Tibial nerve (tissue), 4 donors: ENCODE measurements at regions not wholly inside any gene's neighbourhood (a gene's known extent, or its start where the extent isn't known, plus 50 kb on each side); places are given as distances from the start of the nearest gene placed in this dataset.
"Not testable (repeated sequence)": the region's sequence is repeated elsewhere in the genome, so short reads cannot be mapped to it uniquely, and the experiment has no call there.

Source experiments
- DNase-seq, 2 donors: peaks; one replicate each; pipeline ENCODE4 v3.0.0-alpha.2; 2019; ENCODE audit warnings: low spot score in 2 of 2
- H3K27ac ChIP-seq, 4 donors: fragments of 200-600 bp; sonication (generic) in 3 of 4; one replicate each; pipeline ENCODE4 v1.5.1; 2017 to 2019; ENCODE audit warnings: mild to moderate bottlenecking in 1 of 4
- H3K27me3 ChIP-seq, 2 donors: fragments of 200-600 bp; sonication (generic) in 1 of 2; one replicate each; pipeline versions ENCODE4 v1.5.1 to v1.6.0; 2017 to 2019
- H3K36me3 ChIP-seq, 3 donors: fragments of 200-600 bp; sonication (generic); one replicate each; pipeline ENCODE4 v1.5.1; 2018 to 2019
- H3K4me1 ChIP-seq, 4 donors: fragments of 200-600 bp; sonication (generic) in 3 of 4; one replicate each; pipeline ENCODE4 v1.5.1; 2017 to 2019
- H3K4me3 ChIP-seq, 4 donors: fragments of 200-600 bp; sonication (generic) in 3 of 4; one replicate each; pipeline ENCODE4 v1.5.1; 2017 to 2019; ENCODE audit warnings: mild to moderate bottlenecking in 1 of 4, moderate library complexity in 1 of 4
- H3K9me3 ChIP-seq, 4 donors: fragments of 200-600 bp; sonication (generic) in 3 of 4; one replicate each; pipeline ENCODE4 v1.5.1; 2017 to 2019
- EP300 ChIP-seq, 2 donors: sonication (generic); formaldehyde crosslinking; IDR thresholded peaks; one replicate each; pipeline ENCODE4 v1.6.1; 2017; ENCODE audit warnings: antibody characterized with exemption in 2 of 2, mild to moderate bottlenecking in 1 of 2
- POLR2A ChIP-seq, 2 donors: fragments of 450-650 bp; IDR thresholded peaks; one replicate each; pipeline ENCODE4 v1.6.1; 2017; ENCODE audit warnings: antibody characterized with exemption in 2 of 2, mild to moderate bottlenecking in 2 of 2, moderate library complexity in 2 of 2
- WGBS, 2 donors: methylation state at CpG; one replicate each; pipeline ENCODE4 v1.1.5; 2018; 5-methylcytosine and 5-hydroxymethylcytosine counted together
- TF ChIP-seq, protein P1 (sequence below), 5 experiments: fragments of 200-600 bp in 3 of 5; fragments of 450-650 bp in 2 of 5; sonication (generic) in 3 of 5; IDR thresholded peaks; one replicate each; pipeline ENCODE4 v1.5.1; 2016 to 2019; ENCODE audit warnings: antibody characterized with exemption in 5 of 5, mild to moderate bottlenecking in 3 of 5, moderate library complexity in 2 of 5

DNA sequence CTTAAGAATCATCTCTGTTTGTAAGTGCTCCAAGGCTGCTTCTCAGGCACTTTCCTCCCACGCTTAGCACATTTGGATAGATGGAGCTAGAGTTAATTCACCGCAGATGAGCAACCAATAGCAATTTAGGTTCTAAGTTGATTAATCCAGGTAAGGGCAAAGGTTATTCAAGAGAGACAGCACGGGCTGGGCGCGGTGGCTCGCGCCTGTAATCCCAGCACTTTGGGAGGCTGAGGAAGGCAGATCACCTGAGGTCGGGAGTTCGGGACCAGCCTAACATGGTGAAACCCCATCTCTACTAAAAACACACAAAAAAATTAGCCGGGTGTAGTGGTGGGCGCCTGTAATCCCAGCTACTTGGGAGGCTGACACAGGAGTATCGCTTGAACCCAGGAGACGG, 54.5 kb upstream of the UNC13C start:
- 93 to 95% methylated on average over 13 of the region's 13 CpGs for WGBS, 2 donors
- H3K4me1 ChIP-seq, H3K27ac ChIP-seq, H3K4me3 ChIP-seq, H3K9me3 ChIP-seq, DNase-seq, H3K36me3 ChIP-seq, H3K27me3 ChIP-seq: not testable (repeated sequence)

DNA sequence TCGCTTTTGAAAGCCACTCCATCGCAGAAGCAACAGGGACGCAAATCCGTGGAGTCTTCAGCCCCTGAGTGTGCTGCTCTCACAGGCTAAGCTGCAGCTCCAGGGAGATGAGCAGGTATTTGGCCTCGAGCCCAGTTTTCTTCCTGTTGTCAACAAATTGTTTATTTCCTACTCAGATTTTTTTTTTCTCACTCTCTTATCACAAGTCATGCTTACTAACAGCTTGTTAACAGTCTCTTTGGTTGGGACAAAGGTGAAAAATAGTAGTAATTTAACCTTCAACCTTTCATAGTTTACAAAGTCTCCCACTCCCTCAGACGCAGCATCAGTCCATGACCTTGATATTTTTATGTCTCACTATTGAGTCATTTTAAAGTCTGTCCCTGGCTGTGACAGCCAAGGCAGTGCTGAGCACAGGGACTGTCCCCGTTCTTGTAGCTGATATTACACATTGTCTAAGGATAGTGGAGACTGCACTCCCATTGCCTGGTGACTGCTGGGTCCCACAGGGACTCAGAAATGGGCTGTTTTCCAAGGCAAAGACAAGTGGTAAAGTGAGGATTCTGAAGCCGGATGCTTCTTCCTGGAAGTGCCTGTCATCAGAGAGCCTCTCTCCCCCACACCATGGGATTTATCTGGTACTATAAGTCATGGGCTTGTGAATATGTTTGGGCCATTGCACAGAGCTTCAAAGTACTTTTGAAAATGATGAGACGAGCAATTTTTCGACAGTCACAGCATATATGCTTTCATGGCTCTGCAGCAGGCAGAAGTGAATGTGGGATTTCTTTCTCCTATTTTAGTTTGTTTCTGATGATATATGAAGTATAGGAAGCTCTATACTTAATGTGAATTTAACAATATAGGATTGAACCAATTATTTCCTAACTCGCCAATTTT, 59.8 kb upstream of the UNC13C start:
- no peaks in the 10 kb centered on the region for H3K9me3 ChIP-seq
- no peak overlapping the region for H3K4me3 ChIP-seq
- no peak for DNase-seq
- H3K36me3 ChIP-seq: no peaks in the 10 kb centered on the region
- WGBS, 2 donors: 49 to 56% methylated on average over 11 of the region's 11 CpGs
- TF ChIP-seq EP300 (IDR thresholded peaks at IDR 0.05) (no peak), POLR2A (IDR thresholded peaks at IDR 0.05) (no peak)
- TF ChIP-seq, protein P1, sequence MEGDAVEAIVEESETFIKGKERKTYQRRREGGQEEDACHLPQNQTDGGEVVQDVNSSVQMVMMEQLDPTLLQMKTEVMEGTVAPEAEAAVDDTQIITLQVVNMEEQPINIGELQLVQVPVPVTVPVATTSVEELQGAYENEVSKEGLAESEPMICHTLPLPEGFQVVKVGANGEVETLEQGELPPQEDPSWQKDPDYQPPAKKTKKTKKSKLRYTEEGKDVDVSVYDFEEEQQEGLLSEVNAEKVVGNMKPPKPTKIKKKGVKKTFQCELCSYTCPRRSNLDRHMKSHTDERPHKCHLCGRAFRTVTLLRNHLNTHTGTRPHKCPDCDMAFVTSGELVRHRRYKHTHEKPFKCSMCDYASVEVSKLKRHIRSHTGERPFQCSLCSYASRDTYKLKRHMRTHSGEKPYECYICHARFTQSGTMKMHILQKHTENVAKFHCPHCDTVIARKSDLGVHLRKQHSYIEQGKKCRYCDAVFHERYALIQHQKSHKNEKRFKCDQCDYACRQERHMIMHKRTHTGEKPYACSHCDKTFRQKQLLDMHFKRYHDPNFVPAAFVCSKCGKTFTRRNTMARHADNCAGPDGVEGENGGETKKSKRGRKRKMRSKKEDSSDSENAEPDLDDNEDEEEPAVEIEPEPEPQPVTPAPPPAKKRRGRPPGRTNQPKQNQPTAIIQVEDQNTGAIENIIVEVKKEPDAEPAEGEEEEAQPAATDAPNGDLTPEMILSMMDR (IDR thresholded peaks at IDR 0.05): no peak
- H3K4me1 ChIP-seq: no peaks in the 10 kb centered on the region
- no peaks in the 10 kb centered on the region for H3K27me3 ChIP-seq
- H3K27ac ChIP-seq: no peak overlapping the region

DNA sequence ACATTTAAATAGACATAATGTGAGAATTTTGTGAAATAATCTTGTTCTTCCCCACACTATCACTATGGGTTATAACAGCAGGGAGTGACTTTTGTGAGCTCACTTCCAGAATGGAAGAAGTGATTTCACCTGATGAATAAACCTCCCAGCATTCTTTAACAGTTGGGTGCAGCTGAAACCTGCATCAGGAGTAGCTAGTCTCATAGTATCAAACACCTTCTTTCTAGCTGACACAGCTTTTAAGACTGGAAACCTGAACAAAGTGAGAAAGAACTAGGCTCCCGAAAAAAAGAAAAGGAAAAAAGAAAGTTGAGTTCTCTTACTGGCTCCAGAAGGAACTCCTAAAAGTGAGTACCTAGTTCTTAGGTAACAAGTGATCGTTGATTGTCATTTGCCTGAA, 61.1 kb upstream of the UNC13C start:
- 82 to 83% methylated on average over 2 of the region's 2 CpGs for WGBS, 2 donors
- Histone ChIP-seq H3K27me3 (no peaks in the 10 kb centered on the region), H3K4me3 (no peak overlapping the region), H3K9me3 (no peaks in the 10 kb centered on the region), H3K27ac (no peak overlapping the region), H3K4me1 (no peaks in the 10 kb centered on the region), H3K36me3 (no peaks in the 10 kb centered on the region)
- DNase-seq: no peak
- TF ChIP-seq, protein P1 (IDR thresholded peaks at IDR 0.05): no peak
- TF ChIP-seq EP300 (IDR thresholded peaks at IDR 0.05) (no peak), POLR2A (IDR thresholded peaks at IDR 0.05) (no peak)

DNA sequence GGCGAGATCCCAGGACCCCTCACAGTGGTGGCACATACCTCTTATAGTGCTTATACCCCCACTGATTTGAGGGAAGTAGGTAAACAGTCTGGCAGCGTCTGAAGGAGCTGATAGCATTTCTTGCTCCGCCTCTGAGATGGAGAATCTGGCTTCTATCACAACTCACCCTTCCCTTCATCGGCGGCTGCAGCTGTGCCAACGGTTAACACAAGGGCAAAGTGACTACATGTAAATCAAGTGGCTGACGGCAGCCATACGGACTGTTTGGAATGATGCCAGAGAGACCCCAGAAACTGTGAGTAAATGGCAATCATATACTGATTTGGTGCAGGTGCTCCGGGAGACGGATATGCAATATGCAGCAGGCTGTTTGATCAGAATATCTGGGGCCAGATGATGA, 66.8 kb upstream of the UNC13C start:
- no peak overlapping the region for H3K27ac ChIP-seq

DNA sequence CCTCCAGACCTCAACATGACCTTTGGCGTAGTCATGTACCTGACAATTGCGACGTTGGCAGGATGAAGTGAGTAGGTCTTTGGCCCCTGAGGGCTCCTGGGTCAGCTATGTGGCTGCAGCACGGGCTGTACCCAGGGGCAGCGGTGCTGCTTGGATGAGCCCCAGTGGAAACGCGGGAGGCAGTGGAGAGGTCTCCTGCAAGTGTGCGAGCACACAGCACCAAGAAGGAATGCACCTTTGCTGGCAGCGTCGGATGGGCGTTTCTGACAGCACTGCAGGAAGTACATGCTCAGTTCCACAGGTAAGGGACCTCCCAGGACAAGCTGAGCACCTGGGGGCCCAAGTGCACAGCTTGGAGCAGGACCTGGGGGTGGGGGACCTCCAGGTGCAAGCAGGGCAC, 67.4 kb upstream of the UNC13C start:
- no peak for DNase-seq
- H3K27ac ChIP-seq: no peak overlapping the region
- no peaks in the 10 kb centered on the region for H3K36me3 ChIP-seq
- no peaks in the 10 kb centered on the region for H3K4me1 ChIP-seq
- 75 to 88% methylated on average over 11 of the region's 11 CpGs for WGBS, 2 donors
- no peak for TF ChIP-seq EP300 (IDR thresholded peaks at IDR 0.05)
- TF ChIP-seq, protein P1 (IDR thresholded peaks at IDR 0.05): no peak
- TF ChIP-seq POLR2A (IDR thresholded peaks at IDR 0.05): no peak
- H3K27me3 ChIP-seq: no peaks in the 10 kb centered on the region
- no peaks in the 10 kb centered on the region for H3K9me3 ChIP-seq
- no peak overlapping the region for H3K4me3 ChIP-seq

More for the DNA sequence above, 66.8 kb upstream of the UNC13C start:
- no peaks in the 10 kb centered on the region for H3K27me3 ChIP-seq
- H3K4me3 ChIP-seq: no peak overlapping the region
- 70 to 72% methylated on average over 10 of the region's 10 CpGs for WGBS, 2 donors
- TF ChIP-seq POLR2A (IDR thresholded peaks at IDR 0.05): no peak
- TF ChIP-seq, protein P1 (IDR thresholded peaks at IDR 0.05): no peak
- TF ChIP-seq EP300 (IDR thresholded peaks at IDR 0.05): no peak
- no peaks in the 10 kb centered on the region for H3K9me3 ChIP-seq
- DNase-seq: no peak
- H3K36me3 ChIP-seq: no peaks in the 10 kb centered on the region
- no peaks in the 10 kb centered on the region for H3K4me1 ChIP-seq
